ENCODE measurements at regions not wholly inside any gene's neighbourhood (a gene's known extent, or its start where the extent isn't known, plus 50 kb on each side); places are given as distances from the start of the nearest gene placed in this dataset.

DNA sequence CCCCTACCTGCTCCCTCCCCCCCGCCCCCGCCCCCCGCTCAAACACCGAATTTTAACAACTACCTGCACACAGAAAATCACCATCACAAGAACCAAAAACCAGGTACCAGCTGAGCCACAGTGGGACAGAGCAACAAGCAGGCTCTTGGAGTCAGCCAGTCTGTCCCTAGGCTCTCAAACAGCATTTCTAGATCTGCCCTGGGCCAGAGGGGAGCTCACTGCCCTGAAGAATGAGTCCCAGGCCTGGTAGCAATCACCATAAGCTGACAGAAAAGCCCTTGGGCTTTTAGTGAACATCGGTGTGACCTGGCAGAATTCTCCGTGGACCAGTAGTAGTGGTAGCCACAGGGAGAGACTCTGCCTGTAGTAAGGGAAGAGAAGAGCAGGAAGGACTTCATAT lies 58.3 kb downstream of the C11orf87 start:
- Histone ChIP-seq H3K27ac (ENCODE audit: low read length) (no peak overlapping the region), H3K9me3 (ENCODE audit: control insufficient read depth, low read length) (no peaks in the 10 kb centered on the region), H3K4me1 (ENCODE audit: control insufficient read depth, insufficient read depth, low read length) (no peaks in the 10 kb centered on the region), H3K27me3 (ENCODE audit: control insufficient read depth, insufficient read depth) (no peaks in the 10 kb centered on the region), H3K4me3 (ENCODE audit: low read length) (no peak overlapping the region)
- 34% methylated on average over 6 of the region's 6 CpGs for WGBS
- ATAC-seq, result no peak
- intact Hi-C loops (cut with DNase I), result no loop called here
- no peak for DNase-seq

DNA sequence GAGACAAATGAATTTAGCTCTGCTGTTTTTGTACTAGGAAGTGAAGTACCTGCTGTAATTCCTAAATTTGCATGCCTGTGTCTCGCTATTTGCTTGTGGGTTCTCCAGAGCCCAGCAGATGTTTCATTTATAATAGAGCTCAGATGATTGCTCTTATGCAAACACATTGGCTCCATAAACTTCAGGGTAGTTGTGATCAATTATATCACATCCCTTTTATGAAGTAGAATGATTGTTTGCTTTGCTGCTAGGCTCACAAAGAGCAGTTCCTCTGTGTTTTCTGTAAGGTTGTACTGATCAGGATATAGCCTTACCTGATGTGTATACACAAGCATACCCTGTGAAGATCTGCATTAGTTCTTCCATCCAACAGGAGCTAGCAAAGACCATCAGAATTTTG lies 64.1 kb downstream of the C11orf87 start:
- no peaks in the 10 kb centered on the region for H3K9me3 ChIP-seq (ENCODE audit: control insufficient read depth, low read length)
- no peaks in the 10 kb centered on the region for H3K4me1 ChIP-seq (ENCODE audit: control insufficient read depth, insufficient read depth, low read length)
- DNase-seq (no peak), ATAC-seq (no peak)
- intact Hi-C loops (cut with DNase I), result no loop called here
- no peak overlapping the region for H3K4me3 ChIP-seq (ENCODE audit: low read length)
- WGBS, result 73% methylated on average over 1 of the region's 1 CpG
- H3K27ac ChIP-seq (ENCODE audit: low read length), result no peak overlapping the region
- H3K27me3 ChIP-seq (ENCODE audit: control insufficient read depth, insufficient read depth), result no peaks in the 10 kb centered on the region

DNA sequence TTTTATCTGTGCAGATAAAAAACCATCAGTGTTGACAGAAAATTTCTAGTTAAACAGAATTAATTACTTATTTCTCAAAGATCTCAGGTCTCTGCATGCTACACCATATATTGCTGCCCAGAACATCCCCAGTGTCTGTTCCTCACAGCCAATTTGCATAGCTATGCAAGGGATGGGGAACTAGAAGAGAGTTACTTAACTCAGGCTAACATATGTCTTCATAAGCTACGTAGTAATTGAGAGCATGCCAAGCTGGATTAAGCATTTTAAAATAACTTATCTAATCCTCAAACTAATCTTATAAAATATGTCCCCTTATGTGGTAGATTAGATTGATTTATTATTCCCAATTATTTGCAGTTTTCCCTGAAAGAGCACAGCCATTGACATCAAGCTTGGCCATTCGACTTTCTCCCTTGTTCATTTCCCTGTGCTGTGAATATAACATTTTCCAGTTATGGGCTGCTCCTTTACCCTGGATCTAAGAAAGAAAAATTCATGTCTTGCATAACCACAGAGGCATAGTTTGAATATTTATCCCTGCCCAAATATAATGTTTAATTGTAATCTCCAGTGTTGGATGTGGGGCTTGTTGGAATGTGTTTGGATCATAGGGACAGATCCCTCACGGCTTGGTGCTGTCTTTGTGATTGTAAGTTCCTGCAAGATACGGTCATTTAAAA lies 69.1 kb downstream of the C11orf87 start:
- WGBS, result 51% methylated on average over 4 of the region's 4 CpGs
- Histone ChIP-seq H3K4me1 (ENCODE audit: control insufficient read depth, insufficient read depth, low read length) (no peaks in the 10 kb centered on the region), H3K4me3 (ENCODE audit: low read length) (no peak overlapping the region), H3K9me3 (ENCODE audit: control insufficient read depth, low read length) (no peaks in the 10 kb centered on the region), H3K27ac (ENCODE audit: low read length) (no peak overlapping the region), H3K27me3 (ENCODE audit: control insufficient read depth, insufficient read depth) (no peaks in the 10 kb centered on the region)
- DNase-seq (no peak), ATAC-seq (no peak)
- intact Hi-C loops (cut with DNase I), result no loop called here

DNA sequence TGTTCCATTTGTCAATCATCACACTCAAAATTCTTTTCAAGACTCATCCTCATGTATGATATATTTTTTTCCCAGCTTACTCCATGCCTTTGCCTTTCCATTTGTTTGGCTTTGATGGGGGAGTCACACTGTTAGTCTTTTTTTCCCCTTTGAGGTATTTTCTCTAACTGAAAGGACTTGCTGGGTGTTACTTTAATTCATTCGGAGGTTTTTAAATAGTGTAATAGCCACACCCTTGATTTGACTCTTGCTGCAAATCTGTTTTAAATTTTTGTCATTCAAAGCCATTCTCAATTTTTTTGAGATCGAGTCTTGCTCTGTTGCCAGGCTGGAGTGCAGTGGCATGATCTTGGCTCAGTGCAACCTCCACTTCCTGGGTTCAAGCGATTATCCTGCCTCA lies 84.1 kb downstream of the C11orf87 start:
- Histone ChIP-seq H3K4me1 (ENCODE audit: control insufficient read depth, insufficient read depth, low read length) (no peaks in the 10 kb centered on the region), H3K9me3 (ENCODE audit: control insufficient read depth, low read length) (no peaks in the 10 kb centered on the region), H3K4me3 (ENCODE audit: low read length) (no peak overlapping the region), H3K27ac (ENCODE audit: low read length) (no peak overlapping the region), H3K27me3 (ENCODE audit: control insufficient read depth, insufficient read depth) (no peaks in the 10 kb centered on the region)
- no peak for ATAC-seq
- DNase-seq, result no peak
- intact Hi-C loops (cut with DNase I), result no loop called here
- WGBS, result 86% methylated on average over 3 of the region's 3 CpGs

DNA sequence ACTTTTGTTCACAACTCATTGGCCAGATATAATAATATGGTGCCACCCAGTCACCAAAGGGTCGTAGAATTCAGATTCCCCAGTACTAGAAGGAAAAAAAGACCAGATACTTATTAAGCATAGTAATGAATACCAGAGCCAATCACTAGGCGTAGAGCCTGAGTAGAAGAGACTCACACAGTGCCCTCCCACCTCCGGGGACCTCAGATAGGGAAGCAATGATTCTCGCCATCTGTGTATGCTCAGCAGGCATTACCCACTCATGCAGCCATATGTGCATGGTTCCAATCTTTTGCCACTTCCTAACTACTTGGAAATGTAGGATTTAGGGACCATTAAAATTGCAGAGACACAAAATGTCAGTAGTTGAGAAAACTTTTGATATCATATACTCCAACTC lies 85.3 kb downstream of the C11orf87 start:
- H3K27me3 ChIP-seq (ENCODE audit: control insufficient read depth, insufficient read depth), result no peaks in the 10 kb centered on the region
- ATAC-seq (no peak), DNase-seq (no peak)
- intact Hi-C loops (cut with DNase I), result no loop called here
- WGBS, result 81% methylated on average over 4 of the region's 4 CpGs
- H3K4me1 ChIP-seq (ENCODE audit: control insufficient read depth, insufficient read depth, low read length), result no peaks in the 10 kb centered on the region
- no peaks in the 10 kb centered on the region for H3K9me3 ChIP-seq (ENCODE audit: control insufficient read depth, low read length)
- H3K4me3 ChIP-seq (ENCODE audit: low read length), result no peak overlapping the region
- H3K27ac ChIP-seq (ENCODE audit: low read length), result no peak overlapping the region

DNA sequence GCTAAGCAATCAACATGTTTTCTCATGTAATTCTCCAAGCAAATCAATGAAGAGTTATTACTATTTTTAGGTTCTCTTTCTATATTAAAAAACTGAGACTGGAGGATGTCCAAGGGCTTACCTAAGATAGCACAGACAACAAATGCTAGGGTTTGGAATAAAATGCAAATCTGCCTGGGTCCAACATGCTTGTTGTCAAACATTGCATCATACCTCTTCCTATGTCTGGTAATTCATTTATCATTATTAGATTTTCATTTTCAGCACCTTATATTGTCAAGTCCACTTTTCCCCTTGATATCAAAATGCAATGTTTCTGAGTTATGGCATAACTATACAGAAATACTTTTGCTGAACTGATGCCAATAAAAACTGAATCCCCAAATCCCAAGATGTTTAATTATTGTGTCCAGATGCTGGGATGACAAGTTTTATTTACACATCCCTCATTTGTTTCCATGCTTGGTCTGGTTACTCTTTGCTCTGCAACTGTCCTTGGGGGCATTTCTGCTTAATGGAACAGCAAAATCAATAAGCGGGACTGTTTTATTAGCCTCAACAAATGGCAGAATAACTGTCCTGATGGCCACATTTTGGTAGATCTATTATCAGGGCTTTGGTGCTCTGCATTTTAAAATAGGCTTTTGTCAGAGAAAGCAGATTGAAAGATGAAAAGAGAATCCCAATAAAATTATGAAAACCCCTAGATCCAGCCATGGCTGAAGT lies 86.0 kb downstream of the C11orf87 start:
- H3K4me1 ChIP-seq (ENCODE audit: control insufficient read depth, insufficient read depth, low read length), result no peaks in the 10 kb centered on the region
- intact Hi-C loops (cut with DNase I), result no loop called here
- no peaks in the 10 kb centered on the region for H3K9me3 ChIP-seq (ENCODE audit: control insufficient read depth, low read length)
- ATAC-seq (no peak), DNase-seq (no peak)
- WGBS, result 84% methylated on average over 1 of the region's 1 CpG
- H3K27me3 ChIP-seq (ENCODE audit: control insufficient read depth, insufficient read depth), result no peaks in the 10 kb centered on the region
- no peak overlapping the region for H3K27ac ChIP-seq (ENCODE audit: low read length)
- H3K4me3 ChIP-seq (ENCODE audit: low read length), result no peak overlapping the region

DNA sequence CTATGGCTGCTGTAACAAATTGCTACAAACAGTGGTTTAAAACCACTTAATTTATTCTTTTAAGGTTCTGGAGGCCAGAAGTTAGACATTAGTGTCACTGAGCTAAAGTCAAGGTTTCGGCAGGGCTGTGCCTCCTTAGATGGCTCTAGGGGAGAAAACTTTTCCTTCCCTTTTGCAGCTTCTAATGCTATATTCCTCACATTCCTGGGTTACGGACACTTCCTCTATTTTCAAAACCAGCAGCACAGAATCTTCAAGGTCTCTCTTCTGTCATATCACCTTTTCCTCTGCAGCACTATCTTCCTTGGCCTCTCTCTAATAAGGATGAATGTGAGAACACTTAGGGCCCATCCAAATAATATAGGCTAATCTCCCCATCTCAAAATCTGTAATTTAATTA lies 87.0 kb downstream of the C11orf87 start:
- no peaks in the 10 kb centered on the region for H3K9me3 ChIP-seq (ENCODE audit: control insufficient read depth, low read length)
- no peak overlapping the region for H3K4me3 ChIP-seq (ENCODE audit: low read length)
- no peak overlapping the region for H3K27ac ChIP-seq (ENCODE audit: low read length)
- ATAC-seq, result no peak
- 87% methylated on average over 2 of the region's 2 CpGs for WGBS
- no peak for DNase-seq
- H3K4me1 ChIP-seq (ENCODE audit: control insufficient read depth, insufficient read depth, low read length), result no peaks in the 10 kb centered on the region
- intact Hi-C loops (cut with DNase I), result no loop called here
- no peaks in the 10 kb centered on the region for H3K27me3 ChIP-seq (ENCODE audit: control insufficient read depth, insufficient read depth)

DNA sequence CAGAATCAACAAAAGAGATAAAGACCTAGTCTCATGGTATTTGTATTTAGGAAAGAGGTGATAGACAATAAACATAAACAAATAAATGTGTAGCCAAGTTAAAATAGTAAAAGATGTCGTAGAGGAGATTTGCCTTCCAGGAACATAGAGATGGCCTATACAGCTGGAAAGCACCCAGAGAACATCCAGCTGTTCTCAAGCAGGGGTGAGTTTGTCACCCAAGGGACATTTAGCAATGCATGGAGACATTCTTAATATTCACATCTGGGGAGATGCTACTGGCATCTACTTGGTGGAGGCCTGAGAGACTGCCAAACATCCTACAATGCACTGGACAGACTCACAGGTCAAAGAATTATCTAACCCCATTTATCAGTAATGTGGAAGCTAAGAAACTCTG lies 88.3 kb downstream of the C11orf87 start:
- 51% methylated on average over 1 of the region's 1 CpG for WGBS
- H3K4me3 ChIP-seq (ENCODE audit: low read length), result no peak overlapping the region
- ATAC-seq (no peak), DNase-seq (no peak)
- intact Hi-C loops (cut with DNase I), result no loop called here
- no peaks in the 10 kb centered on the region for H3K27me3 ChIP-seq (ENCODE audit: control insufficient read depth, insufficient read depth)
- no peak overlapping the region for H3K27ac ChIP-seq (ENCODE audit: low read length)
- no peaks in the 10 kb centered on the region for H3K9me3 ChIP-seq (ENCODE audit: control insufficient read depth, low read length)
- H3K4me1 ChIP-seq (ENCODE audit: control insufficient read depth, insufficient read depth, low read length), result no peaks in the 10 kb centered on the region

DNA sequence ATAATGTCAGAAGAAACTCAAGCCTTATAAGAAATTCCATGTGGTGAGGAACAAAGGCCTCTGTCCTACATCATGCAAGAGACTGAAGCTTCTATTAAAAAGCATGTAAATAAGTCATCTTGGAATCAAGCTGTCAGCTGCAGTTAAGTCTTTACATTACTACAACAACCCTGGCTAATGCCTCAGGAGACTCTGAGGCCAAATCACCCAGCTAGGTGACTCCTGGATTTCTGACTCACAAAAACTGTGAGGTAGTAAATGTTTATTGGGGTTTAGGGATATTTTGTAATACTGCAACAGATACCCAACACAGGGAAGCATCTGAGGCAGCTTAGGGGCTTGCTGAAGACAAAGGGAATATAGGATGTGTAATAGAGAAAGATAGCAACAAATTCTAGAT lies 89.6 kb downstream of the C11orf87 start:
- ATAC-seq (no peak), DNase-seq (no peak)
- Histone ChIP-seq H3K27me3 (ENCODE audit: control insufficient read depth, insufficient read depth) (no peaks in the 10 kb centered on the region), H3K4me1 (ENCODE audit: control insufficient read depth, insufficient read depth, low read length) (no peaks in the 10 kb centered on the region), H3K9me3 (ENCODE audit: control insufficient read depth, low read length) (no peaks in the 10 kb centered on the region), H3K27ac (ENCODE audit: low read length) (no peak overlapping the region), H3K4me3 (ENCODE audit: low read length) (no peak overlapping the region)
- intact Hi-C loops (cut with DNase I), result no loop called here

DNA sequence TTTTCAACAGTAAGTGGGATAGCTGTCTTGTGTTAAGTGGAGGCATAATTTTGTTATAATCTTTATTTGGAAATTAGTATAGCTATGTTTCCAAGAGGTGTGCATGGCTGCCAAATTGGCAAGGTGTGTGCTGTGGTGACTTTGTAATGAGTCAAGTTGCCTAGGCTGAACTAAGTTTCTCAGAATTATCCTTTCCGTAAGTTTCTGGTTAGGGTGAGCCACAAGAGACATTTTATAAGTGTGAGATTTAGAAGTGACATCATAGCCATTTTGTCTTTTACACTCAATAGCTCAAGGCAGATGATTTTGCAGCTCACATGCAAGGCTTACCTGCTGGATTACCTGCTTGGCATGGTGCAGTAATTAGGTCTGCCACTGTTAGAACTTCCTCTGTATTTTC lies 90.3 kb downstream of the C11orf87 start:
- H3K27ac ChIP-seq (ENCODE audit: low read length), result no peak overlapping the region
- H3K9me3 ChIP-seq (ENCODE audit: control insufficient read depth, low read length), result no peaks in the 10 kb centered on the region
- intact Hi-C loops (cut with DNase I), result no loop called here
- DNase-seq (no peak), ATAC-seq (no peak)
- no peaks in the 10 kb centered on the region for H3K4me1 ChIP-seq (ENCODE audit: control insufficient read depth, insufficient read depth, low read length)
- 76% methylated on average over 1 of the region's 1 CpG for WGBS
- no peak overlapping the region for H3K4me3 ChIP-seq (ENCODE audit: low read length)
- no peaks in the 10 kb centered on the region for H3K27me3 ChIP-seq (ENCODE audit: control insufficient read depth, insufficient read depth)

DNA sequence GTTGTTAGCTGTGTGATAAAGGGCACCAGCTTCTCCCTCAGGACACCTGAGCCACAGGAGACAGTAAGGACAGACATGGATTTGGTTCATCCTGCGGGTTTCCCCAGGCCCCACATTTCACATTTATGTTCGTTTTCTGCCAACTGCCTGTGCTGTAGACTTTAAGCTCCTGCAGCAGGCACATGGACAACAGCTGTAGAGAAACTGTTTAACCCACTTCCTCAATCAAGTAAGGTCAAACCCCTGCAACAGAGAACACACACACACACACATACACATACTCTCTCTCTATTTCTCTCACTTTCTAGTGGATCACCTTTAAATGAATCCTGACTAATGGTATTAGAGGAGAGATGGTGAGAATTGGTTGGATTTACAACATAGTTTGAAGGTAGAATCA lies 90.7 kb downstream of the C11orf87 start:
- Histone ChIP-seq H3K4me3 (ENCODE audit: low read length) (no peak overlapping the region), H3K9me3 (ENCODE audit: control insufficient read depth, low read length) (no peaks in the 10 kb centered on the region), H3K27ac (ENCODE audit: low read length) (no peak overlapping the region), H3K27me3 (ENCODE audit: control insufficient read depth, insufficient read depth) (no peaks in the 10 kb centered on the region), H3K4me1 (ENCODE audit: control insufficient read depth, insufficient read depth, low read length) (no peaks in the 10 kb centered on the region)
- intact Hi-C loops (cut with DNase I), result no loop called here
- no peak for ATAC-seq
- WGBS, result 54% methylated on average over 2 of the region's 2 CpGs
- no peak for DNase-seq

Measured in right cardiac atrium (tissue), 5 donors.